ENCODE measurements at regions not wholly inside any gene's neighbourhood (a gene's known extent, or its start where the extent isn't known, plus 50 kb on each side); places are given as distances from the start of the nearest gene placed in this dataset.

GRCh38 chr6:154886016-154886415 is 109.1 kb upstream of the TIAM2 start:
- ATAC-seq (no peak), FAIRE-seq (no peak), DNase-seq (ENCODE audit: low read depth, low spot score) (no peak)
- no peaks in the 10 kb centered on the region for H3K36me3 ChIP-seq (ENCODE audit: control insufficient read depth in 2 of 2, insufficient read depth in 2 of 2, low read length in 1 of 2)
- H3K27me3 ChIP-seq (replicated peaks in 1 of 2; ENCODE audit: control insufficient read depth in 2 of 2, insufficient read depth in 2 of 2, low read length in 1 of 2), result no peaks in the 10 kb centered on the region
- in situ Hi-C loops (cut with MboI), result no loop called here
- H2AFZ ChIP-seq (ENCODE audit: control insufficient read depth, low read depth, low read length), result no peak overlapping the region
- ChIA-PET SMC1A (ENCODE audit: uncharacterized antibody, unreplicated experiment) (no interaction called here), CTCF (no interaction called here), POLR2A (no interaction called here), RAD21 (ENCODE audit: unreplicated experiment) (no interaction called here)
- intact Hi-C loops (cut with micrococcal nuclease; ENCODE audit: unreplicated experiment), result no loop called here
- no peaks in the 10 kb centered on the region for H3K79me2 ChIP-seq (ENCODE audit: control insufficient read depth, insufficient read depth, low read length)
- H3K4me3 ChIP-seq, result no peak overlapping the region
- H3K4me2 ChIP-seq (ENCODE audit: control insufficient read depth, insufficient read depth), result no peak overlapping the region
- H3K4me1 ChIP-seq (ENCODE audit: control insufficient read depth, insufficient read depth, low read length), result no peaks in the 10 kb centered on the region
- no TSS peak for BruUV-seq (replicated peaks)
- H4K20me1 ChIP-seq (ENCODE audit: control insufficient read depth, insufficient read depth), result no peaks in the 10 kb centered on the region
- no peak overlapping the region for H3K27ac ChIP-seq (ENCODE audit: control insufficient read depth, insufficient read depth)
- H3K9ac ChIP-seq (ENCODE audit: control insufficient read depth, insufficient read depth, low read length), result no peak overlapping the region
- no peaks in the 10 kb centered on the region for H3K9me3 ChIP-seq (replicated peaks; ENCODE audit: control insufficient read depth, insufficient read depth, low read length)
- 98% methylated on average over 4 of the region's 4 CpGs for WGBS (ENCODE audit: insufficient coverage, insufficient replicate concordance, low lambda C conversion rate, missing lambda C conversion rate)
- TF ChIP-seq REST (IDR thresholded peaks at IDR 0.05; ENCODE audit: low read depth, low read length) (no peak), EGR1 (IDR thresholded peaks at IDR 0.05; ENCODE audit: borderline replicate concordance in 1 of 2, low read depth in 2 of 2, low read length in 2 of 2) (no peak), GABPA (IDR thresholded peaks at IDR 0.05; ENCODE audit: low read depth) (no peak), PAX5 (IDR thresholded peaks at IDR 0.05; ENCODE audit: borderline replicate concordance, low read depth, low read length) (no peak), CHD4 (IDR thresholded peaks at IDR 0.05) (no peak), ZNF24 (IDR thresholded peaks at IDR 0.05) (no peak), POLR2AphosphoS2 (IDR thresholded peaks at IDR 0.05; ENCODE audit: low read depth, low read length) (no peak), IRF4 (IDR thresholded peaks at IDR 0.05; ENCODE audit: low read depth, low read length) (no peak), NFYA (IDR thresholded peaks at IDR 0.05; ENCODE audit: borderline replicate concordance, low read depth, low read length) (no peak), SP1 (IDR thresholded peaks at IDR 0.05; ENCODE audit: low read depth, low read length) (no peak), USF2 (IDR thresholded peaks at IDR 0.05; ENCODE audit: borderline replicate concordance, low read depth, low read length) (no peak), CUX1 (IDR thresholded peaks at IDR 0.05; ENCODE audit: insufficient replicate concordance, low read depth, low read length) (no peak), SPI1 (IDR thresholded peaks at IDR 0.05; ENCODE audit: borderline replicate concordance, insufficient read depth, low read depth, low read length) (no peak), MEF2B (IDR thresholded peaks at IDR 0.05; ENCODE audit: partially characterized antibody, poor library complexity, severe bottlenecking) (no peak), GATAD2B (conservative IDR thresholded peaks at IDR 0.05; ENCODE audit: low read depth) (no peak)

Data from GM12878 (cell line).